Stomach (tissue), 4 donors: ENCODE measurements at regions not wholly inside any gene's neighbourhood (a gene's known extent, or its start where the extent isn't known, plus 50 kb on each side); places are given as distances from the start of the nearest gene placed in this dataset.

Experiments
- EP300 ChIP-seq: sonication (generic); formaldehyde crosslinking; IDR thresholded peaks from one replicate; pipeline ENCODE4 v1.6.1; 2017; ENCODE audit warnings: antibody characterized with exemption
- POLR2A ChIP-seq, 4 donors: fragments of 450-650 bp; IDR thresholded peaks; one replicate each; pipeline ENCODE4 v1.6.1; 2016; ENCODE audit warnings: antibody characterized with exemption in 4 of 4, control low read depth in 2 of 4, mild to moderate bottlenecking in 1 of 4, moderate library complexity in 1 of 4
- POLR2AphosphoS5 ChIP-seq, 3 donors: sonication (generic); formaldehyde crosslinking; IDR thresholded peaks; one replicate each; pipeline ENCODE4 v1.6.1; 2016; ENCODE audit warnings: antibody characterized with exemption in 3 of 3
- TF ChIP-seq, protein P1 (sequence below), 7 experiments: fragments of 450-650 bp in 4 of 7; fragments of 200-600 bp in 3 of 7; sonication (generic) in 3 of 7; IDR thresholded peaks; one replicate each; pipeline ENCODE4 v1.5.1; 2016 to 2019; ENCODE audit warnings: antibody characterized with exemption in 7 of 7, control low read depth in 2 of 7, mild to moderate bottlenecking in 1 of 7

DNA sequence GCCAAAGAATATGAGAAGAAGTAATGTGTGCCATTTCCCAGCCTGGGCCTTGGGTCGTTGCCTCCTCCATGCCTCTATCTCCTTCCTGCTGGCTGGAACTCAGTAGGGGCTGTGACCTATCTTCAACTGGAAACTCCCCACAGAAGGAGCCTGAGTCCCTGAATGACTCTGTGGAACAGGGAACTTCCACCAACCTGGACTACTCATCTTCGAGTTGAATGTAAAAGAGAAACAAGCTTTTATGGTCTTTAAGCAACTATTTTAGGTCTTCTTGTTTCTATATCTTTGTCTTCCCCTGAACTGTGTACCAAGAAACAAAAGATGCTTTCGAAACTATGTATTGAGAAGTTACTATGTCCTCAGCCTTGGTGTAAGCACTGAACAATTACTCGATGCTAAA is 355.3 kb upstream of the NR2F2 start:
- TF ChIP-seq, protein P1, sequence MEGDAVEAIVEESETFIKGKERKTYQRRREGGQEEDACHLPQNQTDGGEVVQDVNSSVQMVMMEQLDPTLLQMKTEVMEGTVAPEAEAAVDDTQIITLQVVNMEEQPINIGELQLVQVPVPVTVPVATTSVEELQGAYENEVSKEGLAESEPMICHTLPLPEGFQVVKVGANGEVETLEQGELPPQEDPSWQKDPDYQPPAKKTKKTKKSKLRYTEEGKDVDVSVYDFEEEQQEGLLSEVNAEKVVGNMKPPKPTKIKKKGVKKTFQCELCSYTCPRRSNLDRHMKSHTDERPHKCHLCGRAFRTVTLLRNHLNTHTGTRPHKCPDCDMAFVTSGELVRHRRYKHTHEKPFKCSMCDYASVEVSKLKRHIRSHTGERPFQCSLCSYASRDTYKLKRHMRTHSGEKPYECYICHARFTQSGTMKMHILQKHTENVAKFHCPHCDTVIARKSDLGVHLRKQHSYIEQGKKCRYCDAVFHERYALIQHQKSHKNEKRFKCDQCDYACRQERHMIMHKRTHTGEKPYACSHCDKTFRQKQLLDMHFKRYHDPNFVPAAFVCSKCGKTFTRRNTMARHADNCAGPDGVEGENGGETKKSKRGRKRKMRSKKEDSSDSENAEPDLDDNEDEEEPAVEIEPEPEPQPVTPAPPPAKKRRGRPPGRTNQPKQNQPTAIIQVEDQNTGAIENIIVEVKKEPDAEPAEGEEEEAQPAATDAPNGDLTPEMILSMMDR (IDR thresholded peaks at IDR 0.05): no peak
- TF ChIP-seq POLR2A (IDR thresholded peaks at IDR 0.05) (no peak), EP300 (no peak), POLR2AphosphoS5 (IDR thresholded peaks at IDR 0.05) (no peak)
